ENCODE measurements at regions not wholly inside any gene's neighbourhood (a gene's known extent, or its start where the extent isn't known, plus 50 kb on each side); places are given as distances from the start of the nearest gene placed in this dataset.

GRCh38 chr1:5497503-5497902 is 494.7 kb downstream of the NPHP4 start:
- DNase-seq (ENCODE audit: low read depth in 2 of 2) = no peak

GRCh38 chr1:5495596-5496410 is 496.4 kb downstream of the NPHP4 start:
- no peak for DNase-seq (ENCODE audit: low read depth in 2 of 2)

- no peak for DNase-seq (ENCODE audit: low read depth in 2 of 2)
Measured at GRCh38 chr1:5494518-5494917, 497.7 kb downstream of the NPHP4 start.

GRCh38 chr1:5493851-5494311 is 498.3 kb downstream of the NPHP4 start:
- DNase-seq (ENCODE audit: low read depth in 2 of 2) = no peak

GRCh38 chr1:5493275-5493674 is 498.9 kb downstream of the NPHP4 start:
- no peak for DNase-seq (ENCODE audit: low read depth in 2 of 2)

- DNase-seq (ENCODE audit: low read depth in 2 of 2) = no peak
Measured at GRCh38 chr1:5492846-5493245, 499.4 kb downstream of the NPHP4 start.

GRCh38 chr1:5491207-5491904 is 500.9 kb downstream of the NPHP4 start:
- no peak for DNase-seq (ENCODE audit: low read depth in 2 of 2)

- DNase-seq (ENCODE audit: low read depth in 2 of 2) = no peak
Measured at GRCh38 chr1:5490635-5491034, 501.6 kb downstream of the NPHP4 start.

GRCh38 chr1:5488448-5488847 is 503.8 kb downstream of the NPHP4 start:
- no peak for DNase-seq (ENCODE audit: low read depth in 2 of 2)

- DNase-seq (ENCODE audit: low read depth in 2 of 2) = no peak
Measured at GRCh38 chr1:5485968-5486696, 506.1 kb downstream of the NPHP4 start.

GRCh38 chr1:5485436-5485835 is 506.8 kb downstream of the NPHP4 start:
- DNase-seq (ENCODE audit: low read depth in 2 of 2) = no peak

- no peak for DNase-seq (ENCODE audit: low read depth in 2 of 2)
Measured at GRCh38 chr1:5484451-5485165, 507.6 kb downstream of the NPHP4 start.

GRCh38 chr1:5481889-5482288 is 510.3 kb downstream of the NPHP4 start:
- DNase-seq (ENCODE audit: low read depth in 2 of 2) = no peak

GRCh38 chr1:5480906-5481305 is 511.3 kb downstream of the NPHP4 start:
- DNase-seq (ENCODE audit: low read depth in 2 of 2) = no peak

GRCh38 chr1:5479876-5480646 is 512.2 kb downstream of the NPHP4 start:
- DNase-seq (ENCODE audit: low read depth in 2 of 2) = no peak

- no peak for DNase-seq (ENCODE audit: low read depth in 2 of 2)
Measured at GRCh38 chr1:5478961-5479360, 513.3 kb downstream of the NPHP4 start.

GRCh38 chr1:5478156-5478695 is 514.0 kb downstream of the NPHP4 start:
- no peak for DNase-seq (ENCODE audit: low read depth in 2 of 2)

GRCh38 chr1:5477716-5478115 is 514.5 kb downstream of the NPHP4 start:
- DNase-seq (ENCODE audit: low read depth in 2 of 2) = no peak

GRCh38 chr1:5475572-5475971 is 516.7 kb downstream of the NPHP4 start:
- DNase-seq (ENCODE audit: low read depth in 2 of 2) = no peak

GRCh38 chr1:5473268-5473667 is 519.0 kb downstream of the NPHP4 start:
- DNase-seq (ENCODE audit: low read depth in 2 of 2) = no peak

GRCh38 chr1:5466487-5466886 is 525.7 kb downstream of the NPHP4 start:
- no peak for DNase-seq (ENCODE audit: low read depth in 2 of 2)

Measured in fibroblast of skin of left biceps (primary cell).